Adrenal gland (tissue), 9 donors: ENCODE measurements at regions not wholly inside any gene's neighbourhood (a gene's known extent, or its start where the extent isn't known, plus 50 kb on each side); places are given as distances from the start of the nearest gene placed in this dataset.

Source experiments
- DNase-seq, 7 donors: peaks; one replicate each; pipeline ENCODE4 v3.0.0-alpha.2; 2019 to 2020
- H3K27ac ChIP-seq, 5 donors: fragments of 200-600 bp; sonication (generic) in 4 of 5; 1 replicate in 3 of 5; 2 replicates in 2 of 5; pipeline versions ENCODE4 v1.5.1 to v1.8.0; 2016 to 2020; ENCODE audit warnings: mild to moderate bottlenecking in 1 of 5
- H3K27me3 ChIP-seq: fragments of 200-600 bp; 2 replicates; pipeline ENCODE4 v1.8.0; 2021
- H3K36me3 ChIP-seq, 2 donors: fragments of 200-600 bp; replicated peaks in 1 of 2; 1 replicate in 1 of 2; 2 replicates in 1 of 2; pipeline versions ENCODE4 v1.5.1 to v1.8.0; 2018 to 2022
- H3K4me1 ChIP-seq, 2 donors: fragments of 200-600 bp; replicated peaks in 1 of 2; 1 replicate in 1 of 2; 2 replicates in 1 of 2; pipeline versions ENCODE4 v1.5.1 to v1.8.0; 2018 to 2021
- H3K4me3 ChIP-seq, 4 donors: fragments of 200-600 bp; sonication (generic) in 3 of 4; one replicate each; pipeline ENCODE4 v1.5.1; 2016 to 2018
- H3K9me3 ChIP-seq, 3 donors: fragments of 200-600 bp; sonication (generic) in 1 of 3; replicated peaks in 1 of 3; 1 replicate in 2 of 3; 2 replicates in 1 of 3; pipeline versions ENCODE4 v1.5.1 to v1.8.0; 2016 to 2021
- CTCF ChIP-seq, 6 experiments: fragments of 450-650 bp in 4 of 6; fragments of 200-600 bp in 2 of 6; sonication (generic) in 1 of 6; IDR thresholded peaks; 1 replicate in 5 of 6; 2 replicates in 1 of 6; pipeline versions ENCODE4 v1.5.1 to v1.8.0; 2016 to 2021; ENCODE audit warnings: antibody characterized with exemption in 6 of 6, mild to moderate bottlenecking in 2 of 6, moderate library complexity in 1 of 6
- POLR2A ChIP-seq, 2 donors: fragments of 450-650 bp; IDR thresholded peaks; one replicate each; pipeline ENCODE4 v1.6.1; 2017; ENCODE audit warnings: antibody characterized with exemption in 2 of 2, mild to moderate bottlenecking in 2 of 2, moderate library complexity in 1 of 2
- WGBS, 4 donors: extraction: QIAGEN DNeasy Blood & Tissue Kit in 2 of 4; methylation state at CpG; one replicate each; pipeline versions ENCODE4 v1.1.5 to v1.1.7; 2013 to 2017; 5-methylcytosine and 5-hydroxymethylcytosine counted together
- intact Hi-C, 2 donors: fragments of 100-400 bp; cut with DNase I; formaldehyde crosslinking; loops; one replicate each; pipeline versions ENCODE4 v1.14.1 to v1.15.0; 2022 to 2023
- donor health status: healthy with polysubstance abuse.
- donor health status: Bipolar disorder and iron deficiency.
- donor health status: DM: yes; HTN: yes; CAD: no.
- donor health status: DM: no; HTN: no; CAD: no.
- donor health status: DM: no; HTN: no; CAD: no.

GRCh38 chr5:123951582-123951977, 439.6 kb downstream of the CSNK1G3 start:
- no peaks in the 10 kb centered on the region for H3K4me1 ChIP-seq
- no peaks in the 10 kb centered on the region for H3K9me3 ChIP-seq
- H3K36me3 ChIP-seq = no peaks in the 10 kb centered on the region
- 56 to 72% (median 68%) methylated on average over 3 of the region's 3 CpGs for WGBS, 4 donors
- TF ChIP-seq CTCF (IDR thresholded peaks at IDR 0.05) = no peak
- no peak for TF ChIP-seq POLR2A (IDR thresholded peaks at IDR 0.05)
- no peaks in the 10 kb centered on the region for H3K27me3 ChIP-seq
- no peak overlapping the region for H3K27ac ChIP-seq
- H3K4me3 ChIP-seq = no peak overlapping the region
- intact Hi-C loops = no loop called here
- no peak for DNase-seq

- H3K4me3 ChIP-seq = no peak overlapping the region
- no peaks in the 10 kb centered on the region for H3K27me3 ChIP-seq
- H3K4me1 ChIP-seq = no peaks in the 10 kb centered on the region
- H3K9me3 ChIP-seq = no peaks in the 10 kb centered on the region
- 84 to 87% (median 86%) methylated on average over 10 of the region's 10 CpGs for WGBS, 4 donors
- TF ChIP-seq CTCF (IDR thresholded peaks at IDR 0.05) = no peak
- TF ChIP-seq POLR2A (IDR thresholded peaks at IDR 0.05) = no peak
- intact Hi-C loops = no loop called here
- H3K27ac ChIP-seq = no peak overlapping the region
- DNase-seq = no peak
- no peaks in the 10 kb centered on the region for H3K36me3 ChIP-seq
These were observed 439.0 kb downstream of the CSNK1G3 start for GRCh38 chr5:123950701-123951581.

- TF ChIP-seq CTCF (IDR thresholded peaks at IDR 0.05) (no peak), POLR2A (IDR thresholded peaks at IDR 0.05) (no peak)
- Histone ChIP-seq H3K4me3 (no peak overlapping the region), H3K36me3 (no peaks in the 10 kb centered on the region), H3K4me1 (no peaks in the 10 kb centered on the region), H3K9me3 (no peaks in the 10 kb centered on the region), H3K27ac (no peak overlapping the region), H3K27me3 (no peaks in the 10 kb centered on the region)
- intact Hi-C loops = no loop called here
- 86 to 92% (median 90%) methylated on average over 5 to 6 of the region's 6 CpGs for WGBS, 4 donors
- DNase-seq = no peak
These were observed 437.9 kb downstream of the CSNK1G3 start for GRCh38 chr5:123949807-123950340.

GRCh38 chr5:123949043-123949804, 437.2 kb downstream of the CSNK1G3 start:
- WGBS, 4 donors = 96% methylated on average over 14 to 32 of the region's 32 CpGs
- intact Hi-C loops = no loop called here
- Histone ChIP-seq H3K27me3 (no peaks in the 10 kb centered on the region), H3K27ac (no peak overlapping the region), H3K4me1 (no peaks in the 10 kb centered on the region), H3K36me3 (no peaks in the 10 kb centered on the region), H3K4me3 (no peak overlapping the region), H3K9me3 (no peaks in the 10 kb centered on the region)
- no peak for DNase-seq
- no peak for TF ChIP-seq CTCF (IDR thresholded peaks at IDR 0.05)
